ENCODE measurements at regions not wholly inside any gene's neighbourhood (a gene's known extent, or its start where the extent isn't known, plus 50 kb on each side); places are given as distances from the start of the nearest gene placed in this dataset.

DNA sequence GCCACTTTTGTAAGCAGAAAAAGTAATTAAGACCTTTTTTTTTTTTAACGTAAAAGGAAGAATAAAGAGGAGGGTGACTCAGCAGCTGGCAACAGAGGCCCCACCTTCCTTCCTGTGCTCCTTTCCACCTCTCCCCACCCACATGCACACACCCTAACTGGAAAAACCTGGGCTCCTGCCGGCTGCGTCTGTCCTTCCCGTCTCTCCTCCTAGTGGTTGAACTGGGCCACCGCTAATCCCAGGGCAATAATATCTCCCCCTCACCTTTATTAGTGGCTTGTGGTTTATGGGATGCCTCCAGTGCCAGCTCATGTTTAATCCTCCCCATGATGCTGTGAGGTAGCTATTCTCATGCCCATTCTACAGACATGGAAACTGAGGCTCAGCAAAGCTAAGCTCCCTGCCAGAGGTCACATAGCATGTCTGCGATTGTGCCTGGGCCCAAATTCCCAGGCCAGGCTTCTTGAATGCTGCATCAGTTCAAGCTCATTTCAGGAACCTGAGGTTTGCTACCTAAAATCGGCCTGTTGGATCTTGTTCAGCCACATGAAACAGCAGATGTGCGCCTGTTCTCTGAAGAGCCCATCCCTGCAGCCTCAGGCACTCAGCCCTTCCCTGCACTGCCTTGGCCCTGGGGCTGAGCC is 60.9 kb upstream of the IL17B start:
- TF ChIP-seq POLR2A (IDR thresholded peaks at IDR 0.05; ENCODE audit: low read length) (no peak), GATA1 (IDR thresholded peaks at IDR 0.05; ENCODE audit: low read depth, low read length) (no peak)
